ENCODE measurements at regions not wholly inside any gene's neighbourhood (a gene's known extent, or its start where the extent isn't known, plus 50 kb on each side); places are given as distances from the start of the nearest gene placed in this dataset.

DNA sequence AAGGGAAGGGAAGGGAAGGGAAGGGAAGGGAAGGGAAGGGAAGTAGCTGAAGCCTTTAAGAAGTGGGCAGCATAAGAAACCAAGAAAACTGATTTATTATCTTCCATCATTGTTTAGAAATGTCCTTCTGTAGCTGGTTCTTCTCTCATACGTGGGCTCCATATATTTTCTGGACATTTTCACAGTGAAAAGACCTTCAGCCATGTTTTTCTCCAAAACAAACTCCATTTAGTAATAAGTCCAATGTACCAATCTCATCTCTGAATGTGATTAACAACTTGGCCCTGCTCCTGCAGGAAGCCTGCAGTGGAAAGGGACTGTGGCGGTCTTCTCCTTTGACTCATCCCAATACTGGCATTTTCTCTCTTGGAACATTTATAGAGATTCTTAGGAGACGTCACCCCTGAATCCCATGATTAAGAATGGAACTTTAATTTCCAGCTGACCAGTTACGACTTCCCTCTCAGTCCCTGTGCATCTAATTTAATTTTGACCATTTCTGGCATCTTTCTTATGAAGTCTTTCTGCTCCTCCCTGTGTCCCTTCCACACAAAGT lies 96.6 kb upstream of the GUCY1A1 start:
- TF ChIP-seq, protein P1, sequence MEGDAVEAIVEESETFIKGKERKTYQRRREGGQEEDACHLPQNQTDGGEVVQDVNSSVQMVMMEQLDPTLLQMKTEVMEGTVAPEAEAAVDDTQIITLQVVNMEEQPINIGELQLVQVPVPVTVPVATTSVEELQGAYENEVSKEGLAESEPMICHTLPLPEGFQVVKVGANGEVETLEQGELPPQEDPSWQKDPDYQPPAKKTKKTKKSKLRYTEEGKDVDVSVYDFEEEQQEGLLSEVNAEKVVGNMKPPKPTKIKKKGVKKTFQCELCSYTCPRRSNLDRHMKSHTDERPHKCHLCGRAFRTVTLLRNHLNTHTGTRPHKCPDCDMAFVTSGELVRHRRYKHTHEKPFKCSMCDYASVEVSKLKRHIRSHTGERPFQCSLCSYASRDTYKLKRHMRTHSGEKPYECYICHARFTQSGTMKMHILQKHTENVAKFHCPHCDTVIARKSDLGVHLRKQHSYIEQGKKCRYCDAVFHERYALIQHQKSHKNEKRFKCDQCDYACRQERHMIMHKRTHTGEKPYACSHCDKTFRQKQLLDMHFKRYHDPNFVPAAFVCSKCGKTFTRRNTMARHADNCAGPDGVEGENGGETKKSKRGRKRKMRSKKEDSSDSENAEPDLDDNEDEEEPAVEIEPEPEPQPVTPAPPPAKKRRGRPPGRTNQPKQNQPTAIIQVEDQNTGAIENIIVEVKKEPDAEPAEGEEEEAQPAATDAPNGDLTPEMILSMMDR (IDR thresholded peaks at IDR 0.05; ENCODE audit: low read depth, low read length): no peak
- TF ChIP-seq EZH2phosphoT487 (IDR thresholded peaks at IDR 0.05; ENCODE audit: low read depth): no peak
